CD4-positive, alpha-beta memory T cell (primary cell): ENCODE measurements at regions not wholly inside any gene's neighbourhood (a gene's known extent, or its start where the extent isn't known, plus 50 kb on each side); places are given as distances from the start of the nearest gene placed in this dataset.
A peak's percentile ranks its signal among the peaks of the same experiment; 100 is the strongest.

Experiments used
- CTCF ChIA-PET: fragments of 350-600 bp; sonication (Branson Sonifier 250); formaldehyde crosslinking; loops from one replicate; lab custom pipeline; 2021; ENCODE audit warnings: inconsistent platforms; ENCODE audit not compliant: partially characterized antibody; lab: Charles Lee
- POLR2A ChIA-PET: fragments of 350-600 bp; sonication (Branson Sonifier 250); formaldehyde crosslinking; loops from one replicate; lab custom pipeline; 2021; ENCODE audit not compliant: partially characterized antibody; lab: Charles Lee
- DNase-seq, 5 donors: peaks; one replicate each; pipeline versions ENCODE4 v3.0.0 to v3.0.0-alpha.2; 2020 to 2022; ENCODE audit warnings: mixed read lengths in 1 of 5
- H3K27ac ChIP-seq: one replicate; pipeline ENCODE4 v1.7.0; 2013; ENCODE audit warnings: low read depth, low read length
- H3K27me3 ChIP-seq: 2 replicates; pipeline ENCODE4 v1.7.0; 2013; ENCODE audit warnings: mild to moderate bottlenecking, low read length, moderate library complexity; ENCODE audit not compliant: insufficient read depth
- H3K36me3 ChIP-seq: 2 replicates; pipeline ENCODE4 v1.7.0; 2013; ENCODE audit warnings: mild to moderate bottlenecking, low read length, moderate library complexity; ENCODE audit not compliant: insufficient read depth
- H3K4me1 ChIP-seq: 2 replicates; pipeline ENCODE4 v1.7.0; 2013; ENCODE audit warnings: mild to moderate bottlenecking, low read length, moderate library complexity; ENCODE audit not compliant: insufficient read depth
- H3K4me3 ChIP-seq, 2 donors: one replicate each; pipeline ENCODE4 v1.7.0; 2013; ENCODE audit warnings: low read length in 2 of 2, mild to moderate bottlenecking in 1 of 2
- H3K9me3 ChIP-seq, 2 donors: one replicate each; pipeline ENCODE4 v1.7.0; 2013; ENCODE audit warnings: low read length in 2 of 2, control low read depth in 1 of 2; ENCODE audit not compliant: control insufficient read depth in 1 of 2
- H3K27ac Mint-ChIP-seq, 7 donors: one replicate each; pipeline ENCODE4 v1.8.0; 2020 to 2021; ENCODE audit warnings: mixed read lengths in 7 of 7, mild to moderate bottlenecking in 6 of 7, inconsistent platforms in 3 of 7, moderate library complexity in 3 of 7
- H3K27me3 Mint-ChIP-seq, 2 donors: one replicate each; pipeline ENCODE4 v1.8.0; 2020 to 2021; ENCODE audit warnings: mixed read lengths in 2 of 2
- H3K36me3 Mint-ChIP-seq, 2 donors: one replicate each; pipeline ENCODE4 v1.8.0; 2020 to 2021; ENCODE audit warnings: mixed read lengths in 2 of 2, inconsistent platforms in 1 of 2, mild to moderate bottlenecking in 1 of 2
- H3K4me1 Mint-ChIP-seq, 4 donors: one replicate each; pipeline ENCODE4 v1.8.0; 2020 to 2021; ENCODE audit warnings: mixed read lengths in 4 of 4, mild to moderate bottlenecking in 1 of 4
- H3K4me3 Mint-ChIP-seq, 8 donors: one replicate each; pipeline ENCODE4 v1.8.0; 2020 to 2021; ENCODE audit warnings: mixed read lengths in 8 of 8, mild to moderate bottlenecking in 7 of 8, moderate library complexity in 6 of 8, inconsistent platforms in 3 of 8
- H3K9me3 Mint-ChIP-seq, 8 donors: one replicate each; pipeline ENCODE4 v1.8.0; 2020 to 2021; ENCODE audit warnings: mixed read lengths in 8 of 8, mild to moderate bottlenecking in 5 of 8, inconsistent platforms in 3 of 8, moderate library complexity in 1 of 8
- intact Hi-C: fragments of 100-400 bp; cut with micrococcal nuclease; formaldehyde crosslinking; loops from one replicate; pipeline ENCODE4 v1.15.1; 2023

DNA sequence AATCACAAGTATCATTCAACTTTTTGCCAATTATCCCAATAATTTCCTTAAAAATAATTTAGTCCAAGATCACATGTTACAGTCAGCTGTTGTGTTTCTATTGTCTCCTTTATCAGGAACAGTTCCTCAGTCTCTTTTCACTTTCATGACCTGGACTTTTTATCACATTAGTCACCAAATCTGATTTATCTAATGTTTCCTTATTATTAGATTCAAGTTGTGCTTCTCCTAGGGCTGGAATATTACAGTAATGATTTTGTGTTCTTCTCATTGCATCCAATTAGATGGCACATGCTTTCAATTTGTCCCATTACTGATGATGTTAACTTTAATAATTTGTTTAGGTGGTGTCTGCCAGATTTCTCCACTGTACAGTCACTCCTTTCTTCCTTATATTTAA lies 66.3 kb upstream of the DCBLD2 start:
- CTCF ChIA-PET = no interaction called here
- no peak overlapping the region for H3K27ac Mint-ChIP-seq

GRCh38 chr3:98966862-98967546 lies 65.5 kb upstream of the DCBLD2 start:
- Mint-ChIP-seq H3K27me3 (peaks cover 0 to 1% of the 10 kb centered on the region in 2 donors), H3K9me3 (peaks cover 0 to 7% (median 0%) of the 10 kb centered on the region in 8 donors), H3K4me3 (no peak overlapping the region), H3K36me3 (no peaks in the 10 kb centered on the region), H3K4me1 (no peaks in the 10 kb centered on the region), H3K27ac (no peak overlapping the region)
- DNase-seq = no peak
- H3K36me3 ChIP-seq = no peaks in the 10 kb centered on the region
- H3K9me3 ChIP-seq = no peaks in the 10 kb centered on the region
- intact Hi-C loops = no loop called here
- POLR2A ChIA-PET = no interaction called here
- no peaks in the 10 kb centered on the region for H3K4me1 ChIP-seq
- H3K4me3 ChIP-seq = no peak overlapping the region
- H3K27me3 ChIP-seq = no peaks in the 10 kb centered on the region
- CTCF ChIA-PET = no interaction called here
- no peak overlapping the region for H3K27ac ChIP-seq

More for the DNA sequence above, 66.3 kb upstream of the DCBLD2 start:
- POLR2A ChIA-PET = no interaction called here
- H3K9me3 Mint-ChIP-seq = peaks cover 0 to 7% (median under 1%) of the 10 kb centered on the region in 8 donors
- Histone ChIP-seq H3K36me3 (no peaks in the 10 kb centered on the region), H3K4me1 (no peaks in the 10 kb centered on the region), H3K27me3 (no peaks in the 10 kb centered on the region), H3K4me3 (no peak overlapping the region), H3K9me3 (no peaks in the 10 kb centered on the region), H3K27ac (no peak overlapping the region)
- H3K4me1 Mint-ChIP-seq = no peaks in the 10 kb centered on the region
- DNase-seq = no peak
- intact Hi-C loops = no loop called here
- H3K4me3 Mint-ChIP-seq = no peak overlapping the region
- peaks cover 0 to 1% of the 10 kb centered on the region in 2 donors for H3K27me3 Mint-ChIP-seq
- no peaks in the 10 kb centered on the region for H3K36me3 Mint-ChIP-seq

DNA sequence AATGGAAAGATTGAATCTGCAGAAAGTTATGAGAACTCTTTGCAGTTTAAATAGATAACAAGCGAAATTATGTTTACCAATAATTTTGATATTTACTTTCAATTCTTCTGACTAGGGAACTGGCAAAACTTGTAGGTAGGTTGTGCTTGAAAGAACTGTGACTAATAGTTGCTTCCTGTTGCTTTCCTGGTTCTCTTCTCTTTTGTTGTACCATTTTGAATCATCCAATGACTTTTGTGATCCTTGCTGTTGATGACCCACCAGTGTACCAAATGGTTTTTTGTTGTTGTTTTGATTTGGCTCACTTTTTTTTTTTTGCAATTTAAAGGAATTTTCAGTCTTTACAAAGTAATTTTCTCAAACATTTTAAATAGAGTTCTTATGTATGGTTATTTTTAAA lies 64.9 kb upstream of the DCBLD2 start:
- no peaks in the 10 kb centered on the region for H3K27me3 ChIP-seq
- H3K36me3 Mint-ChIP-seq = no peaks in the 10 kb centered on the region
- intact Hi-C loops = no loop called here
- ChIA-PET CTCF (no interaction called here), POLR2A (no interaction called here)
- H3K9me3 ChIP-seq = no peaks in the 10 kb centered on the region
- peaks cover 0 to 1% of the 10 kb centered on the region in 2 donors for H3K27me3 Mint-ChIP-seq
- no peaks in the 10 kb centered on the region for H3K36me3 ChIP-seq
- H3K9me3 Mint-ChIP-seq = peaks cover 0 to 7% (median 0%) of the 10 kb centered on the region in 8 donors
- H3K27ac ChIP-seq = no peak overlapping the region
- H3K4me1 Mint-ChIP-seq = no peaks in the 10 kb centered on the region
- H3K4me3 ChIP-seq = no peak overlapping the region
- no peak for DNase-seq
- H3K4me3 Mint-ChIP-seq = no peak overlapping the region
- H3K4me1 ChIP-seq = no peaks in the 10 kb centered on the region
- H3K27ac Mint-ChIP-seq = peak overlapping the region in 1 of 7 donors; percentile 19

DNA sequence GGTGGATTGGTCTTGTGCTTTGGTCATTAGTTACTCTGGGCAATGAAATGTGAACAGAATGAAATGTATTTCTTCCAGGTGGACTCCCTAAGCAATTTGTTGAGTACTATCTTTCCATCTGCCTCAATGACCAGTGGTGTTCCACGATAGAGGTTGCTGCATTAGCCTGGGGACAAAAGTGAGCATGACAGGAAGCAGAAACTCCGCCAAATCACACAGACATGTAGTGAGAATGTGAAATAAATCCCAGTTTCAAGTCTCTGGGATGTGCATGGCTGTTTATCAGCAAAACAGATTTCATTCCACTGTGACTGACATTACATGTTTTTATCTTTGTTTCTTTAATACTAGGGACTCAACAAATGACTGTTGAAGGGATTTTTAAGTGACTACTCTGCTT lies 63.3 kb upstream of the DCBLD2 start:
- CTCF ChIA-PET = no interaction called here
- Histone ChIP-seq H3K9me3 (no peaks in the 10 kb centered on the region), H3K4me3 (no peak overlapping the region), H3K4me1 (no peaks in the 10 kb centered on the region), H3K36me3 (no peaks in the 10 kb centered on the region), H3K27me3 (no peaks in the 10 kb centered on the region), H3K27ac (no peak overlapping the region)
- Mint-ChIP-seq H3K27me3 (no peaks in the 10 kb centered on the region), H3K36me3 (no peaks in the 10 kb centered on the region), H3K27ac (no peak overlapping the region), H3K9me3 (peaks cover 0 to 5% (median 0%) of the 10 kb centered on the region in 8 donors), H3K4me1 (no peaks in the 10 kb centered on the region), H3K4me3 (no peak overlapping the region)
- DNase-seq = no peak
- POLR2A ChIA-PET = no interaction called here
- intact Hi-C loops = no loop called here

GRCh38 chr3:98963546-98963945 lies 62.1 kb upstream of the DCBLD2 start:
- H3K9me3 ChIP-seq = no peaks in the 10 kb centered on the region
- intact Hi-C loops = no loop called here
- H3K36me3 ChIP-seq = no peaks in the 10 kb centered on the region
- Mint-ChIP-seq H3K27ac (no peak overlapping the region), H3K27me3 (no peaks in the 10 kb centered on the region), H3K4me1 (no peaks in the 10 kb centered on the region), H3K4me3 (no peak overlapping the region), H3K36me3 (no peaks in the 10 kb centered on the region), H3K9me3 (peaks cover 0 to 5% (median 0%) of the 10 kb centered on the region in 8 donors)
- H3K4me3 ChIP-seq = no peak overlapping the region
- POLR2A ChIA-PET = no interaction called here
- H3K4me1 ChIP-seq = no peaks in the 10 kb centered on the region
- CTCF ChIA-PET = interaction anchor here (1.4 kb wide), 1 partner anchor 11 kb away, joined by 3 read pairs; no protein-coding TSS in a partner anchor
- H3K27ac ChIP-seq = no peak overlapping the region
- DNase-seq = no peak
- no peaks in the 10 kb centered on the region for H3K27me3 ChIP-seq

GRCh38 chr3:98962951-98963350 lies 61.5 kb upstream of the DCBLD2 start:
- Mint-ChIP-seq H3K4me3 (no peak overlapping the region), H3K9me3 (peaks cover 0 to 3% (median 0%) of the 10 kb centered on the region in 8 donors), H3K27me3 (no peaks in the 10 kb centered on the region), H3K27ac (no peak overlapping the region), H3K36me3 (no peaks in the 10 kb centered on the region), H3K4me1 (no peaks in the 10 kb centered on the region)
- H3K4me1 ChIP-seq = no peaks in the 10 kb centered on the region
- no peaks in the 10 kb centered on the region for H3K9me3 ChIP-seq
- no peak overlapping the region for H3K4me3 ChIP-seq
- no peaks in the 10 kb centered on the region for H3K27me3 ChIP-seq
- CTCF ChIA-PET = interaction anchor here (1.4 kb wide), 1 partner anchor 10 kb away, joined by 3 read pairs; no protein-coding TSS in a partner anchor
- no peak for DNase-seq
- POLR2A ChIA-PET = no interaction called here
- intact Hi-C loops = no loop called here
- H3K27ac ChIP-seq = no peak overlapping the region
- no peaks in the 10 kb centered on the region for H3K36me3 ChIP-seq

- Mint-ChIP-seq H3K27me3 (no peaks in the 10 kb centered on the region), H3K9me3 (peaks cover 0 to 3% (median 0%) of the 10 kb centered on the region in 8 donors), H3K36me3 (no peaks in the 10 kb centered on the region), H3K4me3 (no peak overlapping the region), H3K27ac (no peak overlapping the region), H3K4me1 (no peaks in the 10 kb centered on the region)
- Histone ChIP-seq H3K27ac (no peak overlapping the region), H3K9me3 (no peaks in the 10 kb centered on the region), H3K4me1 (no peaks in the 10 kb centered on the region), H3K36me3 (no peaks in the 10 kb centered on the region), H3K27me3 (no peaks in the 10 kb centered on the region), H3K4me3 (no peak overlapping the region)
- ChIA-PET CTCF (interaction anchor here (1.4 kb wide), 1 partner anchor 10 kb away, joined by 3 read pairs; no protein-coding TSS in a partner anchor), POLR2A (no interaction called here)
- no peak for DNase-seq
- intact Hi-C loops = no loop called here
Measured at GRCh38 chr3:98962189-98962930, 60.9 kb upstream of the DCBLD2 start.
